ENCODE measurements at regions not wholly inside any gene's neighbourhood (a gene's known extent, or its start where the extent isn't known, plus 50 kb on each side); places are given as distances from the start of the nearest gene placed in this dataset.
"Not testable (repeated sequence)": the region's sequence is repeated elsewhere in the genome, so short reads cannot be mapped to it uniquely, and the experiment has no call there.

- no peak for DNase-seq
Measured at GRCh38 chr7:142698429-142698828, 50.8 kb upstream of the PRSS1 start.

GRCh38 chr7:142697270-142697669, 52.0 kb upstream of the PRSS1 start:
- DNase-seq, result no peak

GRCh38 chr7:142696456-142697179, 52.7 kb upstream of the PRSS1 start:
- DNase-seq, result no peak

- no peak for DNase-seq
Measured at GRCh38 chr7:142693911-142694310, 55.4 kb upstream of the PRSS1 start.

GRCh38 chr7:142690554-142691182, 58.6 kb upstream of the PRSS1 start:
- DNase-seq, result no peak

- DNase-seq, result no peak
Measured at GRCh38 chr7:142689439-142690120, 59.7 kb upstream of the PRSS1 start.

- DNase-seq, result no peak
Measured at GRCh38 chr7:142685877-142686508, 63.3 kb upstream of the PRSS1 start.

GRCh38 chr7:142681314-142682092, 67.8 kb upstream of the PRSS1 start:
- DNase-seq, result no peak

- no peak for DNase-seq
Measured at GRCh38 chr7:142671506-142671905, 77.8 kb upstream of the PRSS1 start.

- no peak for DNase-seq
Measured at GRCh38 chr7:142670511-142670910, 78.8 kb upstream of the PRSS1 start.

GRCh38 chr7:142669074-142669654, 80.1 kb upstream of the PRSS1 start:
- no peak for DNase-seq

GRCh38 chr7:142668495-142668894, 80.8 kb upstream of the PRSS1 start:
- DNase-seq, result no peak

GRCh38 chr7:142657376-142657775, 91.9 kb upstream of the PRSS1 start:
- DNase-seq, result no peak

GRCh38 chr7:142654398-142654797, 94.9 kb upstream of the PRSS1 start:
- no peak for DNase-seq

GRCh38 chr7:142647749-142648148, 101.5 kb upstream of the PRSS1 start:
- no peak for DNase-seq

- DNase-seq, result no peak
Measured at GRCh38 chr7:142646386-142647140, 102.7 kb upstream of the PRSS1 start.

GRCh38 chr7:142645777-142646176, 103.5 kb upstream of the PRSS1 start:
- DNase-seq, result no peak

GRCh38 chr7:142642316-142642715, 107.0 kb upstream of the PRSS1 start:
- DNase-seq, result no peak

- not testable (repeated sequence) for DNase-seq
Measured at GRCh38 chr7:142641252-142641651, 108.0 kb upstream of the PRSS1 start.

GRCh38 chr7:142638581-142638980, 110.7 kb upstream of the PRSS1 start:
- no peak for DNase-seq

GRCh38 chr7:142637240-142637639, 112.0 kb upstream of the PRSS1 start:
- no peak for DNase-seq

GRCh38 chr7:142636751-142637150, 112.5 kb upstream of the PRSS1 start:
- peak in 1 of 2 experiments; percentile 44 for DNase-seq
